ENCODE measurements at regions not wholly inside any gene's neighbourhood (a gene's known extent, or its start where the extent isn't known, plus 50 kb on each side); places are given as distances from the start of the nearest gene placed in this dataset.
"Not testable (repeated sequence)": the region's sequence is repeated elsewhere in the genome, so short reads cannot be mapped to it uniquely, and the experiment has no call there.

GRCh38 chr12:73225371-73225937 is 953.3 kb downstream of the TRHDE start:
- Mint-ChIP-seq H3K36me3 (no peaks in the 10 kb centered on the region), H3K9me3 (peaks cover 7 to 19% of the 10 kb centered on the region in 2 donors), H3K27ac (no peak overlapping the region), H3K4me3 (no peak overlapping the region), H3K4me1 (no peaks in the 10 kb centered on the region), H3K27me3 (ENCODE audit: low read depth in 2 of 2) (no peaks in the 10 kb centered on the region)
- no peak for TF ChIP-seq CTCF (IDR thresholded peaks at IDR 0.05)
- H3K4me3 ChIP-seq (ENCODE audit: low read length): no peak overlapping the region
- ATAC-seq: no peak
- intact Hi-C loops (cut with micrococcal nuclease): no loop called here
- peaks cover 6% of the 10 kb centered on the region for H3K9me3 ChIP-seq (ENCODE audit: control insufficient read depth, insufficient read depth, low read length)
- no peaks in the 10 kb centered on the region for H3K27me3 ChIP-seq (ENCODE audit: control insufficient read depth, insufficient read depth, low read length)
- H3K36me3 ChIP-seq (ENCODE audit: control insufficient read depth, insufficient read depth, low read length): no peaks in the 10 kb centered on the region
- no CpG with 5 or more reads among the region's 1 CpG for WGBS (ENCODE audit: insufficient coverage)
- H3K27ac ChIP-seq (ENCODE audit: low read length): no peak overlapping the region
- no peaks in the 10 kb centered on the region for H3K4me1 ChIP-seq (ENCODE audit: control insufficient read depth, insufficient read depth, low read length)
- DNase-seq: no peak

GRCh38 chr12:73225941-73226340 is 953.8 kb downstream of the TRHDE start:
- Mint-ChIP-seq H3K27ac (no peak overlapping the region), H3K27me3 (ENCODE audit: low read depth in 2 of 2) (no peaks in the 10 kb centered on the region), H3K9me3 (peaks cover 7 to 22% of the 10 kb centered on the region in 2 donors), H3K4me1 (no peaks in the 10 kb centered on the region), H3K4me3 (no peak overlapping the region), H3K36me3 (no peaks in the 10 kb centered on the region)
- Histone ChIP-seq H3K4me3 (ENCODE audit: low read length) (no peak overlapping the region), H3K27me3 (ENCODE audit: control insufficient read depth, insufficient read depth, low read length) (no peaks in the 10 kb centered on the region), H3K27ac (ENCODE audit: low read length) (no peak overlapping the region), H3K4me1 (ENCODE audit: control insufficient read depth, insufficient read depth, low read length) (no peaks in the 10 kb centered on the region), H3K9me3 (ENCODE audit: control insufficient read depth, insufficient read depth, low read length) (peaks cover 6% of the 10 kb centered on the region), H3K36me3 (ENCODE audit: control insufficient read depth, insufficient read depth, low read length) (no peaks in the 10 kb centered on the region)
- 93% methylated on average over 2 of the region's 2 CpGs for WGBS (ENCODE audit: insufficient coverage)
- ATAC-seq (no peak), DNase-seq (no peak)
- intact Hi-C loops (cut with micrococcal nuclease): no loop called here
- TF ChIP-seq CTCF (IDR thresholded peaks at IDR 0.05): no peak

- H3K4me1 ChIP-seq (ENCODE audit: control insufficient read depth, insufficient read depth, low read length): no peaks in the 10 kb centered on the region
- H3K36me3 Mint-ChIP-seq: no peaks in the 10 kb centered on the region
- no peak overlapping the region for H3K4me3 ChIP-seq (ENCODE audit: low read length)
- intact Hi-C loops (cut with micrococcal nuclease): no loop called here
- H3K9me3 Mint-ChIP-seq: peaks cover 7 to 26% of the 10 kb centered on the region in 2 donors
- H3K36me3 ChIP-seq (ENCODE audit: control insufficient read depth, insufficient read depth, low read length): no peaks in the 10 kb centered on the region
- no peaks in the 10 kb centered on the region for H3K27me3 ChIP-seq (ENCODE audit: control insufficient read depth, insufficient read depth, low read length)
- H3K27ac ChIP-seq (ENCODE audit: low read length): no peak overlapping the region
- H3K9me3 ChIP-seq (ENCODE audit: control insufficient read depth, insufficient read depth, low read length): peaks cover 11% of the 10 kb centered on the region
- no peak for TF ChIP-seq CTCF (IDR thresholded peaks at IDR 0.05)
- no peak overlapping the region for H3K4me3 Mint-ChIP-seq
- H3K27me3 Mint-ChIP-seq (ENCODE audit: low read depth in 2 of 2): no peaks in the 10 kb centered on the region
- H3K27ac Mint-ChIP-seq: no peak overlapping the region
- WGBS (ENCODE audit: insufficient coverage): no CpG with 5 or more reads among the region's 1 CpG
- DNase-seq (no peak), ATAC-seq (no peak)
- no peaks in the 10 kb centered on the region for H3K4me1 Mint-ChIP-seq
Observed at GRCh38 chr12:73226593-73226992, 954.4 kb downstream of the TRHDE start.

GRCh38 chr12:73228828-73229227 is 956.7 kb downstream of the TRHDE start:
- H3K27me3 Mint-ChIP-seq (ENCODE audit: low read depth in 2 of 2); H3K4me3 ChIP-seq (ENCODE audit: low read length); H3K4me1 Mint-ChIP-seq; H3K36me3 Mint-ChIP-seq; H3K27ac ChIP-seq (ENCODE audit: low read length); ATAC-seq; H3K4me1 ChIP-seq (ENCODE audit: control insufficient read depth, insufficient read depth, low read length); H3K4me3 Mint-ChIP-seq; intact Hi-C loops (cut with micrococcal nuclease); H3K27ac Mint-ChIP-seq; DNase-seq; H3K36me3 ChIP-seq (ENCODE audit: control insufficient read depth, insufficient read depth, low read length); H3K27me3 ChIP-seq (ENCODE audit: control insufficient read depth, insufficient read depth, low read length): not testable (repeated sequence)
- WGBS (ENCODE audit: insufficient coverage): no CpG with 5 or more reads among the region's 1 CpG
- H3K9me3 Mint-ChIP-seq: peaks cover 11 to 26% of the 10 kb centered on the region in 2 donors
- H3K9me3 ChIP-seq (ENCODE audit: control insufficient read depth, insufficient read depth, low read length): peaks cover 22% of the 10 kb centered on the region

Data from natural killer cell (primary cell).